HG02798 (cell line): ENCODE measurements at regions not wholly inside any gene's neighbourhood (a gene's known extent, or its start where the extent isn't known, plus 50 kb on each side); places are given as distances from the start of the nearest gene placed in this dataset.
"Not testable (repeated sequence)": the region's sequence is repeated elsewhere in the genome, so short reads cannot be mapped to it uniquely, and the experiment has no call there.

Experiments used
- ATAC-seq: cut with Tn5 transposase; IDR thresholded peaks from one replicate; pipeline ENCODE4 v1.9.1; 2021; ENCODE audit warnings: mild to moderate bottlenecking; ENCODE audit not compliant: unreplicated experiment, poor library complexity

DNA sequence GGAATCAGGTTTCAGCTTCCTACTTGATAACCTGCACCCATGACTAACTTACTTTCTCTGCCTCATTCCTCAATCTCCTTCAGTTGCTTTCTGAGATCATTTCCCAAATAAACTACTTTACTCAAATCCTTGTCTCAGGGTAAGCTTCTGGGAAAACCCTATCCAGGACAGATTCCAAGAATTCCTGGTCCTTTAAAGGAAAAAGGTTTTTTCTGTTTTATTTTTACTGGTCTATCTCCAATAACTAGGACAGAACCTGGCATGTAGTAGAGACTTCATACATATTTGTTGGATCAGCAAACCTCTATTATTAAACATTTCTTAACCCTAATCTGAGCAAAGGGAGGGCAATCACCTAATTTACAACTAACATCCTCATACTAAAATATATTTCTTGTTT, 910.5 kb upstream of the CHORDC1 start:
- ATAC-seq, result no peak

DNA sequence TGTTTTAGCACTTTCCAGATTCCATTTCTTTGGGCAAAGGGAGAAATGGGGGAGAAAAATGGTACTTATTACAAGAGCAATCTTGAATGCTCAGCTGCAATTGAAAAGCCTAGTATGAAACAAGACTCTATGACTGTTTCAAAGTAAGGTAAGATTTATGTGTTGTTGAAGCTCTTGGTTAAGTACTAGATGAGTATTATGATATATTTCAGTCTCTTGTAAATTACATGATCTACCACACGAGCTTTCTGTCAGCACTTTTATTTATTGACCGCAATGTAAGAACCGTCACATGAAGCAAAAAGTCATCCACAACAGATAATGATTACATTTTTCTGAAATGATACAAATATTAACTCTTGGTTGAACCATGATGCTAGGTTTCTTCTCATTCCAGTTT, 906.7 kb upstream of the CHORDC1 start:
- ATAC-seq, result no peak

DNA sequence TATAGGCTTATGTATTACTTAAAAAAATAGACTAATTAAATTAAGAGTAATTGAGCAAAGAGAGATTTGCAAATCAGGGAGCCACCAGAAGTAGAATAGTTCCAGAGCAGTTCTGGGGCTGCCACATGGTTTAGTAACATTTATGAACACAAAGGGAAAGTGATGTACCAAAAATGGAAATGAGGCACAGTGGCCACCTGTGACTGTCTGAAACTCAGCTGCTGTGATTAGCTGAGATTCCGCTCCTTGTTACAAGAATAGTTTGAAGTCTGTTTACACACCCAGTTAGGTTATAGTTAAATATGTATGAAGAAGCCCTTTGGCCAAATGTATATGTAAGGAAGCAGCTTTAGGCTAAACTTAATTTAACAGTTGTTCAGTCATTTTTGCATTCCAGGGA, 901.5 kb upstream of the CHORDC1 start:
- no peak for ATAC-seq

DNA sequence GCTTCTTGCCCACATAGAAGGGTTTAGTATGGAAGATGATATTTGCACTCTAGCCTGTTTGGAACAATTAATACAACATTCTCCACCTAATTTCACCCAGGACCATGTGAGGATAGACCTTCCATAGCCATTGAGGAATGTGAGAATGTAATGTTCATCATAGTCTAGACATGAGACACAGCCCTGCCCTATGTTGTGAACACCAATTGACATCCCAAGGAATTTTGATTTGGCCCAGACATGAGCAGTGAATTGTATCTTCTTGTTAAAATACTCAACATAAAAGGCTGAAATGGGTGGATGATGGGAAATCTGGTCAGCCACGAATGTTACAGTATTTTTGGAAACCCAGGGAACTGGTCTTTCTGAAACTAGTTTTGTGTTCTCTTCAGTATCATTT, 892.3 kb upstream of the CHORDC1 start:
- no peak for ATAC-seq

DNA sequence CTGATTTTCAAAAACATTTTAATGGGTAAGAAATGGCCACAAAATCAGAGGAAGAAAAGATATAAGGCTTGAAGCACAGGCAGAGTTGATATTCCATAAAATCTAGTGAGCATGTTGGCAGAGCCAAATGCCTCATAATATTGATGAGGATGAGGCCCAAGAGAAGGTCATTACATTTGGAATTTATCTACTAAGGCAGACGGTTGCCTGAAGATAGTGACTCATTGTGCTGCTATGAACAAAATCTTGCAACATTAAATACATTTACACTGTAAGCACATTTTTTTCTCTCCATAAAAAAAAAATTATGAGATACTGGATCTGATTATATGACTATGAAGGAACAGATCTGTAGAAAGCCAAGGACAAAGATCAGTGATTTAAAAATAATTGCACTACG, 881.4 kb upstream of the CHORDC1 start:
- ATAC-seq, result no peak

DNA sequence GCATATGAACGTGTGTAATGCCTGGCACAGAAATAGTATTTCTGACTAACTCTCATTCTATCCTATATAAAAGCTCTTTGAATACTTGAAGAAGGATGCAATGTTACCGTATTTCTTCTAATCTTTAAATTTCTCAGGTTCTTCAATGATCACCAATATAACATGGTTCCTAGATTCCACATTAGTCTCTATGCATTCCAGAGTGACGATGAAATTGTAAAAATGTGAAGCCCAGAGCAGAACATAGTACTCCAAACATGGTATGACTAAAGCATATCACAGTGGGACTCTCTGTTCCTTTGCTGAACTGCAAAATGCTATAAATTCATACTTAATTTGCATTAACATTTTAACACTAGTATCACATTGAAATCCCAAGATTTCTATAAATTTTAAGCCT, 877.6 kb upstream of the CHORDC1 start:
- ATAC-seq, result no peak

DNA sequence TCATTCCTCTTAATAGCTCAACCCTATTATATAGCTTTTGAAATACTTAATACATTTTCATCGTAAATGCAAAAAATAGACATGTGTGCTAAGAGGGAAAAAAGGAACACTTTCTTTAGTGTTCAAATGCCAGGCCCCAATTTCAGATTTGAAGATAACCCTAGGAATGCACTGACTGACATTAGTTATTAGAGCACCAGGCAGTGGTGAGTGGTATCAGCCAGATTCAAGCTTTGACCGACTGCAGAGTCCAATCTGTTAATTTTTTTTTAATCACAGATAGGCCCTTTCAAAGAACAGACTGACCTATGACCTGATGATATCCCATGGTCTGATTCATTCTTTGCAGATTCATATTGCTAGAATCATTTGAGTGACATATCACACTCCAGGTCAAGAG, 874.2 kb upstream of the CHORDC1 start:
- no peak for ATAC-seq

DNA sequence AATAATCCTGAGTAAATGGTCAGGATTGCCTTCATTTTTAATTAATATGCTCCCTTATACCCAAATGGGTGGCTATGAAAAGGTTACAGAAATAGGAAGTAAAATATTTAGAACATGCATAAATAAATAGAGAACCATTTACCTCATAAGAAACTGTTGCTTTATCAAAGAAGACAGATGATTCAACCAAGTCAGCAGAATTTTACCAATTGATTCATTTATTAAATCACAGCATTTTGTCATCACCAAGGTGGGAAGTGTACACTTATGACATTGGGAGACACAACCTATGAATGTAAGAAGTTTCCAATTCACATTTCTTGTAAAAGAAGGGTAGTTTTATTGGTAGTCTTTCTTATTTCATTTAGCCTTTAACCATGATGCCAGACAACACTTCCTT, 870.3 kb upstream of the CHORDC1 start:
- ATAC-seq, result no peak

DNA sequence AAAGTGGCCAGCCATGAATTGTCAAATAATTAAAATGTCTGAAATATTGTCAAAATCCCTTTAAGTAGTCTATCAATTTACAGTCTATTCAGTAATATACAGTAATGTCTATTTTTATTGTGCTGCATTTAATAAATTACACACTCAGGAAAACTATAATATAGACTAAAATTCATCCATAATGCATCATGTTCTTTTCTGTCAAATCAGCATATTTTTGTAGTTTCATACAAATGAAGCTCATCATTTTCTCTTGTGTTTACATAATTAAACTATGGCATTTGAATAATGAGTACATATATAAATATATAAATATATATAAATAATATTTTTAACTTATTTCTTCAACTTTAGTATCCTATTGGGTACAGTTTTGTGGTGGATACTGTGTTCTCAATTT, 868.7 kb upstream of the CHORDC1 start:
- no peak for ATAC-seq

DNA sequence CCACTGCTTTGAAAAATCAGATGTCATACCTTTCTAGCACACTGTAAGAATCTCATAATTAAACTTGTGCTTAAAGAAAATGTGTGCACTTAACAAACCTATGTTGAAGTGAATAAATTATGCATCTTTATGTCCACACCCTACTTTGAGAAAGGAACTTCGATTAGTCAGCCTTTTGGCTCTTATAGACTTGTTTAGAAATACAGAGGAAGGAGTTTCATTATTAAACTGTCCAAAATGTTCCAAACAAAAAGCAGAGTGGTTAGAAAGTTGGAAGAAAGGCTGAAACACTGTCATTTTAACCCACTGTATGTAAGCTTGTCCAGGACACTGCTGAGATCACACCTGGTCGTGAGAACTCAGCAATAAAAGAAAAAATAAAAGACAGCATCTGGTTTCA, 863.2 kb upstream of the CHORDC1 start:
- ATAC-seq, result no peak

DNA sequence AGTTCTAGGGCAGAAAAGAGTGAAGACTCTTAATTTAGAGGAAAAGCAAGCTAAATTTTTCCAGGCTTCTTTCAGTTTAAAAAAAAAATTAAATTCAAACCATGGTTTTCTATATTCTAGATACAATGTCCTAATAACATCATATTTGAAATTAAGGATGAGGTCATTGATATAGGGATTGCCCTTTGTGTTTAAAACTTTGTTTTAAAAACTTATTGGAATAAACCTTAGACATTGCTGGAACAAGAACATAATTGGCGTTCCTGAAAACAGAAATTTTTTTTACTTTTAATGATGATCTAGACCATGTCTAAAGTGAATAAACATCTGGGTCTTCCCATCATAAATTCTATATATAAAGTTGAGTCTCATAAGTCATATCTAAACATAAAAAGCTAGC, 859.4 kb upstream of the CHORDC1 start:
- no peak for ATAC-seq

DNA sequence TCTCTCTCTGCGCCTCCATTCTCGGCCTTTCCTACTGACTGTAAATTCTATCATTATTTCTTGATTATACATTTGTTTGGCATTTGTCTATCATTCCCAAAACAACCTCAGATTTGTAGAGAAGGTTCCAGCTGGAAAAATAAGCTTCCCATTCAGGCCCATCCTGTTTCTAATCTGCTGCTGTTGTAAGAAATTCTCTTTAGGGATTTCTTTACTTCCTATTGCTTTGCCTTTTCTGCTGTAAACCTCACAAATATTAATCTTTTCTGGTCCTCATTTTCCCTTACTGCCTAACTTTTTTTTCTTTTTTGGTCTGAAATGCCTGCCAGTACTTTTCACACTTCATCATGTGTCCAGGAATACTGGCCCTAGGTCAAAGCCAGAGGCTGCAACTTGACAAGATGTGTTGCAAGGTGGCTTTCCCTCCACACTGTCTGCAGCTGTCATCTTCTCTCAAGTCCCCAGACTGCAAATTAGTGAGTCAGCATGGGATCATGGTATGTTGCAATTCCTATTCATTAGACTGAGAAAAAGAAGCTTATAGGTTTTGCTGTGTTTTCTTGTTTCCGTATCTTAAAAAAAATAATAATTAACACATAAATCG, 858.7 kb upstream of the CHORDC1 start:
- no peak for ATAC-seq

DNA sequence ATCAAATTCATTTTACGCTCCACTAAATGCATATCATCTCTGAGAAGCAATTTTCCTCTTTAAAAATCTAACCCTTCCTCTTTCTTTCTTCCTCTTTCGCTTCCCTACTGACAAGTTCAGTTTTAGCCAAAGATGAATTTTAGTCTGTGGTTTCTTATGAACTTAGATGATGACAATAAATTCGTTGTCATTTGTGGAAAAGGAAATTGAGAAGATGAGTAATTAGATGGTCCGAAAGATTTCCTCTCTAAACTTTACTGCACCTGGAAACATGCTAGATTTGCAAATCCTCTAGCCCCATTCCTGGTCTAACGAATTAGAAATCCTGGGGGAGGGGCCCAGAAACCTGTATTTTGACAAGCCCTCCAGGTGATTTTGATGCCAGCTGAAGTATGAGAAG, 855.4 kb upstream of the CHORDC1 start:
- ATAC-seq, result no peak

DNA sequence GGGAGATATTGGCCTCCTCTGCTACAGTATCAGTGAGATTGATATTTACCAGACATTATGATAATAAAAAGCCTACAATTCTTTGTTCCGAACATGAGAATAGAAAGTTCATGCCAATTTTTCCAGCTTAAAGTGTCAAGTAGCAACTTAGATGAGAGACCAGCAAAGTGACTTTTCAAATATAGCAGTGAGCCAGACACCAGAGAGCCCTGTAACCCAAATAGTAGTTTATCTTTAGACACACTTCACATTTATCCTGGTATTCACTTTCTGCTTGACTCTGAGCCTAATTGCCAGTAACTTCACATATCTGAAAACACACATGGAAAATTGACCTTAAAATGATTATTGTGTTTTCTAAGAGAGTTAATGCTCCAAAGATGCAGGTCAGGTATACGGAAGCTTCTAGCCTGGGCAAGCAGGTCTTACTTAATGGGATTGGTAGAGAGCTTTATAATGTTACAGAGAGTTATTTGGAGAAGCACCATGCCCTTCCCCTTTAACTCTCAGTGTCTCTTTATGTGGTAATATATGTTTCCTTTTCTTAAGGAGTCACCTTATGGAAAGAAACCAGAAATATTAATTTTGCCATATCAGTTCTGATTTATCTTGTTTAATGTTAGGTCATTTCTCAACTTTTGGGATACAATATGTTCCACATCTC, 852.3 kb upstream of the CHORDC1 start:
- no peak for ATAC-seq

DNA sequence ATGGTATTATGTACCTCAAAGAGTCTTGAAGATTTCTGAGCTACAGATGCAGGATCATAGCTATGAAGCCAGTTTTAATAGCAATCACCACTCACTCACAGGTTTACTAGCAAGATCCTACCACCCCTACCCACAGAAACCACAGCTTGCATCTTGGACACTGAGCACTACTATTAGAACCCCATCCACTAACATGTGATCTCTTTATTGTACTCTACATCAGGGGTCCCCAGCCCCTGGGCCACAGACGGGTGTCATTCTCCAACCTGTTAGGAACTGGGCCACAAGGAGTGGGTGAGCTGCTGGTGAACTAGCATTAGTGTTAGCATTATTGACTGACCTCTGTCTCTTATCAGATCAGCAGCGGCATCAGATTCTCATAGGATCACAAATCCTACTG, 844.8 kb upstream of the CHORDC1 start:
- ATAC-seq, result no peak

DNA sequence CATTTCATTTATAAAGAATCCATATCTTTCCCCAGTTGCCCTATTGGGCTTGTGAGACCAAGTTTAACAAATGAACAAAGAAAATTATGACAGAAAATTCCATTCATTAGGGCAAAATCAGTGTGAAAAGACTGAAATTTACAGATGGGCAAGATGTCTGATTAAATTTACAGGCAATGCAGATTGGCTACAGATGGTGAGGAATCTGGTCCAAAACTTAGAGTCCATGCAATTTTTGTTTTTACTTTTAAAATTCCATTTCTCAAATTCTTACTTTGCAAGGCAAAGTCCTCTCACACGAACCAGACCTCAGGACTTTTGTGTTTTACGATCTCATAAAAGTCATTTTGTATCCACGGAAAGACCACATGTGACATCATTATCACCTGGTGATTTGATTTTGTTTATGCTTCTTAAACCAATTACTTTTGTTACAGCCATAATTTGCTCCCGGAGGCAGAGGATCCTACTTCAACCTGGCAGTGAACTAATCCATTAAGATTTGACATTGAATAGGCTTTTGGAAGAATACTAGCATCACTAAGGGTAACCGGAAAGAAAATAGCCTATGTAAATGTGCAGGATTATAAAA, 843.7 kb upstream of the CHORDC1 start:
- ATAC-seq, result no peak

DNA sequence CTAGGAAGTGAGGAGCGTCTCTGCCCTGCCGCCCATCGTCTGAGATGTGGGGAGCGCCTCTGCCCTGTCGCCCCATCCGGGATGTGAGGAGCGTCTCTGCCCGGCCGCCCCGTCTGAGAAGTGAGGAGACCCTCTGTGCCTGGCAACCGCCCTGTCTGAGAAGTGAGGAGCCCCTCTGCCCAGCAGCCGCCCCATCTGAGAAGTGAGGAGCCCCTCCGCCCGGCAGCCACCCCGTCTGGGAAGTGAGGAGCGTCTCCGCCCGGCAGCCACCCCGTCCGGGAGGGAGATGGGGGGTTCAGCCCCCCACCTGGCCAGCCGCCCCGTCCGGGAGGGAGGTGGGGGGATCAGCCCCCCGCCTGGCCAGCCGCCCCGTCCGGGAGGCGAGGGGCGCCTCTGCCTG, 840.5 kb upstream of the CHORDC1 start:
- not testable (repeated sequence) for ATAC-seq

DNA sequence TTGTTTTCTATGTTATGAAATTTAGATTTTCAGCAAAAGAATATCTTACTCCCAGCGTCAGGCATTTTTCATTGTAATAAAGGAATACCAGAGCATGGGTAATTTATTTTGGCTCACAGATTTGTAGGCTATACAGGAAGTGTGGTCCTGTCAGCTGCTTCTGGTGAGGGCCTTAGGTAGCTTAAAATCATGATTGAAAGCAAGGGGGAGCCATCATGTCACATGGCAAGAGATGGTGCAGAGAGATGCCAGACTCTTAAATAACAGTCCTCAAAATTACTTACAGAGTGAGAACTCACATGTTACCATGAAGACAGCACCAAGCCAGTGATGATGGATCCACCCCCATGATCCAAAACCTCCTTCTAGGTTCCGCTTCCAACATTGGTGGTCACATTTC, 825.0 kb upstream of the CHORDC1 start:
- ATAC-seq, result no peak

DNA sequence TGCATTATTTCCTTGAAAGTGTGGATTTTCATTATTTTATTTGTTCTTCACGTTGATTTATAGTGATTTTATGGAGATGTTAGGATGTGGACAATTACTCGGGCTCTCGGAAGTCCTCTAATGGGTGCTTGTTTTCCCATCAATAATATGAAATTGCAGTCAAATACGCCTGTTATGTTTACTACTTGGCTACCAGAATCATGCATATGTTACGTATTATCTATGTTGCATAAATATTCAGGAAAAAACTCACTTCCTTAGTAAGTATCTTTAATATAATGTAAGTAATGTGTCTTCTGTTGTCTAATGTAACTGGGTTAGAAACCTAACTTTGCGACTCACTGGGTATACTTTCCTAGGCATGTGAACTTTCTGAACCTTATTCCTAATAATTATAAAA, 823.4 kb upstream of the CHORDC1 start:
- ATAC-seq, result no peak

DNA sequence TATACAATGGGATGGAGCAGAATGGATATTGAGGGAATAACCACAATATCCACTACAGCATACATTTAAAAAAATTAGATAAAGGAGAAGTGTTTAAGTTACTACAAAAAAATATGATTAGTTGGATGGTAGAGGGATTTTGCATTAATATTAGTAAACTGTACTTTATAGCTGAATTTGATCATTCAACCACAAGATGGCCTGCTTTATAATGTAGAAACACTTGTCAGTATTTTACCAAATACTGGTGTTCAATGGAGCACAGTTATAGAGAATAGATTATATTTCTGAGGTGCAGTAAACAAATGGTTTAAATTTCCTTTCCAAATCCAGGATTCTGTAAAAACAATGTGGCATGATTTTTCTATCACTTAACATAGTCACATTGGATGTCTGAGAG, 818.8 kb upstream of the CHORDC1 start:
- no peak for ATAC-seq

DNA sequence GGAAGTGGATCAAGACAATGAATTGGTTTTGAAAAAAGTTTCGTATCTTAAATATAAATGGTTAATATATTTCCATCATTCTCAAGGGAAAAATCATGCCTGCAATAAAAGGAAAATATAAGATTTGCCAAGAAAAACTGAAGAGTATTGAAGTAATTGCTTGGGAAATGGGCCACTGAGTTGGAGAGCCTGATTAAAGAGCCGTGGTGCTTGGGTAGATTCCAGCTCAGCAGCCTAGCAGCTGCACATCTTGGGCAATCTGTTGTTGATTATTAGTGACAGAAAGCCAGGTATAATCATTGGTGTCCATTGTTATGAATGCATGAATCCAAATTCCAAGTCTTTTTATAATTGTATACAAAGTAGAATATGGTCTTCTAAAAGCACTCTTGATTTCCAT, 800.9 kb upstream of the CHORDC1 start:
- ATAC-seq, result no peak

DNA sequence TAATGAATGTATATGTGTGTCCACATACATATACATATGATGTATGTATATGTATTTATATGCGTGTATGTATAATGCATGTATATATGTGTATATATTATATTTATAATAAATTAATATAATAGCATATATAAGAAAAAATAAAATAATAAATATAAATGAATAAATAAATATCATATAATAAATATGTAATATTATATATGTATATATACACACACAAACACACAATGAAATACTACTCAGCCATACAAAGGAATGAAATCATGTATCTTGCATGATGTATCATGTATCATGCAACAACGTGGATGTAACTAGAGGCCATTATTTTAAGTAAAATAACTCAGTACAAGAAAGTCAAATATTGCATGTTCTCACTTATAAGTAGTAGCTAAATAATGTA, 788.7 kb upstream of the CHORDC1 start:
- ATAC-seq, result no peak
